Activated effector memory CD4-positive, alpha-beta T cell treated with Interleukin-2 at 50 U/mL for 16 hours (primary cell): ENCODE measurements at regions not wholly inside any gene's neighbourhood (a gene's known extent, or its start where the extent isn't known, plus 50 kb on each side); places are given as distances from the start of the nearest gene placed in this dataset.

Experiments
- DNase-seq: peaks from one replicate; pipeline ENCODE4 v3.0.0-alpha.2; 2020

DNA sequence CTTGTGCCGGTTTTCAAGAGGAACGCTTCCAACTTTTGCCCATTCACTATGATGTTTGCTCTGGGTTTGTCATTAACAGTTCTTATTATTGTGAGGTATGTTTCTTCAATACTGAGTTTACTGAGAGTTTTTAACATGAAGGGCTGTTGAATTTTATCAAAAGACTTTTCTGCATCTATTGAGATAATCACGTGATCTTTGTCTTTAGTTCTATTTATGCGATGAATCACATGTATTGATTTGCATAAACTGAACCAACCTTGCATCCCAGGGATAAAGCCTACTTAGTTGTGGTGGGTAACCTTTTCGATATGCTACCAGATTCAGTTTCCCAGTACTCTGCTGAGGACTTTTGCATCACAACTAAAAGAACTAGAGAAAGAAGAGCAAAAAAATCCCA lies 318.0 kb downstream of the GASK1B start:
- no peak for DNase-seq

DNA sequence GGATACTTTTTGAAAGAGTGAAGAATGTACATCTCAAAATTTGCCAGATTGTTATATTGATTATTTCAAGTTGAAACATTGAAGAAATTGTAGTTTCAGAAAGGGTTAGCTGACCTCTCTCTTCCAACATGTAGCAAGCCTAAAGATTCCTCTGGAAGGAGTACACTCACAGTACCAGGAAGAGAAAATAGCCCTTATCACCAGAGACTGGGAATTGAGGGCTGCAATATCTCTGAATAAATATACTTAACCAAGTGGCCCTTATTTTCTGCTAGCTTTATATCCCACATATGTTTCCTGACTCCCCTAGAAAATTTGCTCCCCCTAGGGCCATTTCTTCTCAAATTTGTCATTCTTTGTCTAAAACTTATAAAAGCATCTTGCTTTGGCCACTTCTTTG lies 332.2 kb downstream of the GASK1B start:
- no peak for DNase-seq

GRCh38 chr4:157840034-157840433 lies 332.8 kb downstream of the GASK1B start:
- DNase-seq, result no peak

- DNase-seq, result no peak
These were observed 334.5 kb downstream of the GASK1B start for GRCh38 chr4:157838366-157838765.

DNA sequence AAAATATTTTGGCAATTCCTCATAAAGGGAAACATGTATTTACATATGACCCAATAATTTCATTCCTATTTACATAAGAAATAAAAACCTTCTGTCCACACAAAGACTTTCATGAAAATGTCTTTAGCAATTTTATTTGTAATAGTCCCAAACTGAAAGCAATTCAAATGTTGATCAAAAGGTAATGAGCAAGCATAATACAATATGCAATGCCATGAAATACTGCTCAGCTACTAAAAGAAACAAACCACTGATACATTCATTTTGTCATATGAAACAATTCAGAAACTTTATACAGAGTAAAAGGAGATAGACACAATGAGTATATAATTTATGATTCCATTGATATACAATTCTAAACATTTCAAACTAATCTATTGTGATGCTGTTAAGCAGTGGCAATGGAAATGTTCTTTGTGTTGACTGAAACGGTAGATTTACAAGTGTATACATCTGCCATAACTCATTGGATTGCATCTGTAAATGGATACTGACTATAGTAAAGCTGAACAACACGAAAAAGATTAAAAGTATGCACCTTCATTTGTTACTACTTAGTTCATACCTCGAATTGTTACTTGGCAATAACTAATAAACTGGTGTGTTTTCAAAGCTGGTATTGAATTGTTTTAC lies 335.6 kb downstream of the GASK1B start:
- DNase-seq, result no peak

GRCh38 chr4:157832596-157832995 lies 340.2 kb downstream of the GASK1B start:
- no peak for DNase-seq

DNA sequence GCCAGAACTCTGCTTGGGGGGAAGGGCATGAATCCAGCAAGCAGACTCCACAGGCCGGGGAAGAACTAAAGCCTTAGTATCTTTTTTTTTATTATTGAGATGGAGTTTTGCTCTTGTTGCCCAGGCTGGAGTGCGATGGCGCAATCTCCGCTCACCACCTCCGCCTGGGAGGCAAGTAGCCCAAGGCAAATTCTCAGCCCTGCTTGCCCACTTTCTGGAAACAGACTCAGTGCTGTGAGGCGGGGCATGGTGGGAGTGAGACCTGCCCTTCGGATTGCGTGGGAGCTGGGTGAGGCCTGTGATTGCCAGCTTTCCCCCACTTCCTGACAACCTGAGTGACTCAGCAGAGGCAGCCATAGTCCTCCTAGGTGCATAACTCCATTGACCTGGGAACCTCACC lies 348.8 kb downstream of the GASK1B start:
- no peak for DNase-seq

GRCh38 chr4:157821814-157822213 lies 351.0 kb downstream of the GASK1B start:
- DNase-seq, result no peak

- DNase-seq, result no peak
These were observed 352.9 kb downstream of the GASK1B start for GRCh38 chr4:157819693-157820464.

- no peak for DNase-seq
These were observed 353.7 kb downstream of the GASK1B start for GRCh38 chr4:157818946-157819692.

DNA sequence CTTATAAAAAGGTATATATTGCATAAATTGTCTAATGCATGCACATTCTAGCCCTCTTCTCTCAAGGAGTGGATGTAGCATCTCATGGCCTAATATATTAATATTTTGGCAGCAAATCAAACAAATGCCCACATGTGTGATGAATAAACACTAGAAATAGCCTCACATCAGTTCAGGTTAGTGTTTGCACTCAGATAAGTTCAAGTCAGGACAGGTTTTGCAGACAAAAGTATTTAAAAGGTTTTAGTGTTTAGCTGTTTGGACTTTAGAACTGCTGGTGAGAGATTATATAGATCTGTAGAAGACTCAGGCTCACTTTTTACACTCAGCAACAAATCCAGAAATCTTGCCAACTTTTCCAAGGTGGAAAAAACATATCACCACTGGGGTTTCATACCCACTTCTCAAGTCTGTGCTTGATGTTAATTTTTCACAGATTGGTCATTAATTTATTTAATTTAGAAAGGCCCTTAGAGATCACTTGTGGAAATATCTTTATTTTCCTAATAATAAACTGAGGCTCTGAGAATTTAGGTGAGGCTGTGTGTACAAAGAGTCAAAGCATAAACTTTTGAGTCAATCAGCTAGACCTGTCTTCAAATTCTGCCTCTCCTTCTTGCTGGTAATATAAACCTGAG lies 362.6 kb downstream of the GASK1B start:
- no peak for DNase-seq

DNA sequence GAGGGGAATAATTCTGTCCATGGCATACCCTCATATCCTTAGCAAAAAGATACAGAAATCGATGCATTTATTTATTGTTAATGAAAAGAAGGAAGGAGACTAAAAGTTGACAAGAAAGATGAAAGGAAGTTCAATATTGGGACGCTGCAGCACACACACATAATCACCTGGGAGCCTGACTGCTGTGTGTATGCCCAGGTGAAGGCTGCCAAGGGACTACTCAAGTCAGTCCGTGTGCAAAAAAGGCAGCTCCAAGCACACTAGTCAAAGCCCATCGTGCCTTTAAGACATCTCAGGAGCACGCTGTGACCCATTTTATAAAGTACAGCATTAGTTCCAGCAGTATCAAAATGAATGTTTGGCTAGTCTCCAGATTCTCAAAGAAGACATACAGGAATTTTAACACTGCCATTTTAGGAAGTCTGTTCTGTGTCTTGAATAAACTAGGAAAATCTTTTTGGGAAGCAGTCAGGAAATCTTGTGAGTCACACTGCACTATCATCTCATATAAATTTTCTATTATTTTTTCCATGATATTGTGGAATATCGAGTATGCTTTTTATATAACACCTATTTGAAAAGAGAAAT lies 363.9 kb downstream of the GASK1B start:
- DNase-seq, result no peak

GRCh38 chr4:157806184-157806583 lies 366.6 kb downstream of the GASK1B start:
- DNase-seq, result no peak

GRCh38 chr4:157804986-157805385 lies 367.8 kb downstream of the GASK1B start:
- DNase-seq, result no peak

DNA sequence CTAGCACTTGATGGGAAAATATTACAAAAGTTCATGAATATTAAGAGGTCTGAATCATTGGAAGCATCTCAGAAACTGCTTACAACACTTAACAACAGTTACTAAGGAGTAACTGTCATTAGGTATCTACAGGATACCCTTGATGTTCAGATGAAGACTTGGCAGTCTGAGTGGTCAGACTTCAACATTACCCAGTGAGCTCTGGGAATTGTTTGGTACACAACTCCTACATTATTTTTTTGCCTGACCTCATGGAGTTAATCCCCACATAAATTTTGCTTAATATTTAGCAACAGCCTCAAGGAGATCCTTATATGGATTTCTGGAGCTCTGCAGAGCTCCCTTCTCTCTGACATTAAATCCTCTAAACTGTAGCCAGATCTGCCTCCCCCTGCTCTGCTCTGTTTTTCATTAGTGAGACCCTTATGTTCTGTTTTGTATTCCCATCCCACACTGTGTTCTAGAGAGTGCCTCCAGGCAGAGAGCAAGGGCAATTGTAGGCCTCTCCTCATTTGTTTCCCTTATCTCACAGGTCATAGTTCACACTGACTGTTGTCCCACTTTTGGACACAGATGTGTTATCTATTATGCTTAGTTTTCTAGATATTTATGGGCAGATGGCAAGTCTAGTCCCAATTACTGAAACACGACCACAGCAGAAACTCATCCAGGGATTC lies 368.8 kb downstream of the GASK1B start:
- no peak for DNase-seq

- DNase-seq, result no peak
These were observed 369.4 kb downstream of the GASK1B start for GRCh38 chr4:157803421-157803820.

DNA sequence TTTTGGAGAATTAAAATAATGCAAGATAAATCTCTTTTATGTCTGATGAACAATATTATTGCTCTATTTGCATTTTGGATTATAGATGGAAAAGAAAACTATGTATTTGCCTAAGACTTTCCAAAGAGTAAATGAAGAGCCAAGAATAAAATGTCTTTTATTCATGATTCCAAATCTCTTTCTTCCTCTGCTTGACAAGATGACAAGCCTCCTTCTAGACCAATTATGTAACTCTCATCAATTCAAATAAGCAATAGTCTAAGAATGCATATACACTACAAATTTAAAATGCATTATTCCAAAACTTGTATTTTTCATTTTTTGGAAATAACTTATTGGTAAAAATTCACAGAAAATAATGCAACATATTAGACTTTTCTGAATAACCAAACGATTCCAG lies 377.3 kb downstream of the GASK1B start:
- no peak for DNase-seq

- DNase-seq, result no peak
These were observed 380.1 kb downstream of the GASK1B start for GRCh38 chr4:157792716-157793115.

GRCh38 chr4:157791236-157791635 lies 381.6 kb downstream of the GASK1B start:
- no peak for DNase-seq

DNA sequence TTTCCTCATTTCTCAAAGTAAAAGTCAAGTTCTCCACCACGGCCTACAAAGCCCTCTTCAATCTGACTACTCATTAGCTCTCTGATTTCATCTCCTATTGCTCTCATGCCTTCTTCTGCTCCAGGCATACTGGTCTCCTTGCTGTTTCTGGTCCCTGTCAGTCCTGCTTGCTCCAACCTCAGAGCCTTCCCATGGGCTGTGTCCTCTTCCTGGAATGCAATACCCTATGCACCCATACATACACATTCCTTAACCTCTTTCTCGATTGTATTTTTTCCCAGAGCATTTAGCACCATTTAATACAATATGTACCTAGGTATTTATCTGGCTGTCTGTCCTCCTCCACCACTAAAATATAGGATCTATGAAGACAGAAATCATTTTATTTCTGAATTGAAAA lies 385.2 kb downstream of the GASK1B start:
- no peak for DNase-seq

- DNase-seq, result no peak
These were observed 391.5 kb downstream of the GASK1B start for GRCh38 chr4:157781361-157781760.

DNA sequence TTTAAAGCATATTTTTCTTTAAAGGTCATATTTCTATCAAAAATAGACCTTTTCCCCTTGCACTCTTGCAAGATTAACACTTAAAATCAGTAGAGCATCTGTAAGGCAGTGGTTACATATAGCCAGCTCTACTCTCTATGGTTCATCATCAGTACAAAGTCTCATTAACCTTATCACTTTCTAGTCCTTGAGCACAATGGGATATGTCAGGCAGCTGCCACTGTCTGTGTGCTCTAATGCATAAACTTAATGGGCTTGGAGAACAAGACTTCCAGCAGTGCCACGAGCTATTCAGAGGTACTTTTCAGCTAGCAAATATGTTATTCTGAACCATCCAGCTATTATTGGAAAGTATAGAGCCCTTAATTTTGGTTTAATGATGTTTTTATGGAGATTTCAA lies 393.7 kb downstream of the GASK1B start:
- DNase-seq, result no peak
